Astrocyte (in vitro differentiated cells and primary cell): ENCODE measurements at regions not wholly inside any gene's neighbourhood (a gene's known extent, or its start where the extent isn't known, plus 50 kb on each side); places are given as distances from the start of the nearest gene placed in this dataset.

Source experiments
- DNase-seq: peaks from one replicate; pipeline ENCODE4 v3.0.0-alpha.2; 2010; ENCODE audit warnings: low read depth
- FAIRE-seq: peaks from 2 replicates; lab custom pipeline; 2011; peaks lifted over from hg19 to GRCh38; lab: Jason Lieb, UNC
- H2AFZ ChIP-seq: 2 replicates; pipeline ENCODE4 v1.6.0; 2012; ENCODE audit warnings: low read depth, low read length, inconsistent platforms
- H3K27ac ChIP-seq: 2 replicates; pipeline ENCODE4 v1.5.1; 2011; ENCODE audit warnings: low read depth, low read length, inconsistent platforms
- H3K27me3 ChIP-seq: 2 replicates; pipeline ENCODE4 v1.6.0; 2011; ENCODE audit warnings: low read length, inconsistent platforms; ENCODE audit not compliant: insufficient read depth
- H3K36me3 ChIP-seq: 2 replicates; pipeline ENCODE4 v1.5.1; 2011; ENCODE audit warnings: low read length, inconsistent platforms; ENCODE audit not compliant: insufficient read depth
- H3K4me1 ChIP-seq: 2 replicates; pipeline ENCODE4 v1.5.1; 2011; ENCODE audit warnings: low read length, inconsistent platforms; ENCODE audit not compliant: insufficient read depth
- H3K4me2 ChIP-seq: 2 replicates; pipeline ENCODE4 v1.6.0; 2012; ENCODE audit warnings: low read length, inconsistent platforms
- H3K4me3 ChIP-seq: 2 replicates; pipeline ENCODE4 v1.5.1; 2011; ENCODE audit warnings: low read depth, mild to moderate bottlenecking, low read length, inconsistent platforms; ENCODE audit not compliant: insufficient read depth
- H3K79me2 ChIP-seq: 2 replicates; pipeline ENCODE4 v1.6.0; 2012; ENCODE audit warnings: mild to moderate bottlenecking, low read length, inconsistent platforms; ENCODE audit not compliant: insufficient read depth
- H3K9ac ChIP-seq: 2 replicates; pipeline ENCODE4 v1.6.0; 2012; ENCODE audit warnings: mild to moderate bottlenecking, low read length, inconsistent platforms
- H3K9me3 ChIP-seq: 2 replicates; pipeline ENCODE4 v1.5.1; 2012; ENCODE audit warnings: low read depth, mild to moderate bottlenecking, low read length, inconsistent platforms; ENCODE audit not compliant: insufficient read depth
- H4K20me1 ChIP-seq: 2 replicates; pipeline ENCODE4 v1.6.0; 2012; ENCODE audit warnings: low read length, inconsistent platforms; ENCODE audit not compliant: insufficient read depth
- H3K27ac Mint-ChIP-seq: one replicate; pipeline ENCODE4 v1.8.0; 2021; ENCODE audit warnings: mild to moderate bottlenecking, mixed read lengths; ENCODE audit not compliant: unreplicated experiment
- H3K27me3 Mint-ChIP-seq: one replicate; pipeline ENCODE4 v1.8.0; 2021; ENCODE audit warnings: low read depth, mixed read lengths; ENCODE audit not compliant: unreplicated experiment
- H3K36me3 Mint-ChIP-seq: one replicate; pipeline ENCODE4 v1.8.0; 2021; ENCODE audit warnings: low read depth, mixed read lengths; ENCODE audit not compliant: unreplicated experiment
- H3K4me1 Mint-ChIP-seq: one replicate; pipeline ENCODE4 v1.8.0; 2021; ENCODE audit warnings: low read depth, mixed read lengths; ENCODE audit not compliant: unreplicated experiment
- H3K4me3 Mint-ChIP-seq: one replicate; pipeline ENCODE4 v1.8.0; 2021; ENCODE audit warnings: mild to moderate bottlenecking, moderate library complexity, mixed read lengths; ENCODE audit not compliant: unreplicated experiment
- H3K9me3 Mint-ChIP-seq: one replicate; pipeline ENCODE4 v1.8.0; 2021; ENCODE audit warnings: mild to moderate bottlenecking, mixed read lengths; ENCODE audit not compliant: unreplicated experiment
- EZH2 ChIP-seq: IDR thresholded peaks from 2 replicates; pipeline ENCODE4 v1.6.1; 2012; ENCODE audit warnings: mild to moderate bottlenecking, low read length, inconsistent platforms; ENCODE audit not compliant: insufficient read depth
- TF ChIP-seq, protein P1 (sequence below): IDR thresholded peaks from 2 replicates; pipeline ENCODE4 v1.5.1; 2011; ENCODE audit warnings: low read depth, mild to moderate bottlenecking, inconsistent platforms, low read length, moderate library complexity; ENCODE audit not compliant: insufficient read depth

DNA sequence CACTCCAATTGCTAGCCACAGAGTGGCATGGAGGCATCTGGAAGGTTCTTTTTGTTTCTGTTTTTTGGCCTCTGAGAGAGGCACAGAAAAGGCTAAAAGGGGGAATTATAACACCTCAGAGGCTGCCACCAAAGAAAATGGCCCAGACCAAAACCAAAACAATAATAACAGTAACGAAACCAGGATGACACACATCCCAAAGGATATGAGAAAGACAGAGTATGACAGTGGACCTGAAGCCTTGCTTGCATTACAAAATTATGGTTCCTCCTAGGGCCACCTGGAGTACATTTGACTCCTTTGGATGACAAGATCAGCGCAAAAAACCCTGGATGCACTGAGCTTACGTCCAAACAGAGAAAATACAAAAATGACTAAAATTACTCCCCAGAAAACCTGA, 152.7 kb downstream of the AEBP2 start:
- H3K4me1 ChIP-seq, result no peaks in the 10 kb centered on the region
- Mint-ChIP-seq H3K4me3 (no peak overlapping the region), H3K27me3 (no peaks in the 10 kb centered on the region), H3K9me3 (no peaks in the 10 kb centered on the region), H3K36me3 (peaks cover 3% of the 10 kb centered on the region), H3K27ac (no peak overlapping the region), H3K4me1 (no peaks in the 10 kb centered on the region)
- no peak overlapping the region for H3K4me2 ChIP-seq
- FAIRE-seq (no peak), DNase-seq (no peak)
- no peak for TF ChIP-seq EZH2
- TF ChIP-seq, protein P1, sequence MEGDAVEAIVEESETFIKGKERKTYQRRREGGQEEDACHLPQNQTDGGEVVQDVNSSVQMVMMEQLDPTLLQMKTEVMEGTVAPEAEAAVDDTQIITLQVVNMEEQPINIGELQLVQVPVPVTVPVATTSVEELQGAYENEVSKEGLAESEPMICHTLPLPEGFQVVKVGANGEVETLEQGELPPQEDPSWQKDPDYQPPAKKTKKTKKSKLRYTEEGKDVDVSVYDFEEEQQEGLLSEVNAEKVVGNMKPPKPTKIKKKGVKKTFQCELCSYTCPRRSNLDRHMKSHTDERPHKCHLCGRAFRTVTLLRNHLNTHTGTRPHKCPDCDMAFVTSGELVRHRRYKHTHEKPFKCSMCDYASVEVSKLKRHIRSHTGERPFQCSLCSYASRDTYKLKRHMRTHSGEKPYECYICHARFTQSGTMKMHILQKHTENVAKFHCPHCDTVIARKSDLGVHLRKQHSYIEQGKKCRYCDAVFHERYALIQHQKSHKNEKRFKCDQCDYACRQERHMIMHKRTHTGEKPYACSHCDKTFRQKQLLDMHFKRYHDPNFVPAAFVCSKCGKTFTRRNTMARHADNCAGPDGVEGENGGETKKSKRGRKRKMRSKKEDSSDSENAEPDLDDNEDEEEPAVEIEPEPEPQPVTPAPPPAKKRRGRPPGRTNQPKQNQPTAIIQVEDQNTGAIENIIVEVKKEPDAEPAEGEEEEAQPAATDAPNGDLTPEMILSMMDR, result no peak
- H2AFZ ChIP-seq, result no peak overlapping the region
- H3K36me3 ChIP-seq, result no peaks in the 10 kb centered on the region
- H3K79me2 ChIP-seq, result no peaks in the 10 kb centered on the region
- H4K20me1 ChIP-seq, result no peaks in the 10 kb centered on the region
- H3K9ac ChIP-seq, result no peak overlapping the region
- no peaks in the 10 kb centered on the region for H3K9me3 ChIP-seq
- H3K27ac ChIP-seq, result no peak overlapping the region
- no peaks in the 10 kb centered on the region for H3K27me3 ChIP-seq
- no peak overlapping the region for H3K4me3 ChIP-seq

DNA sequence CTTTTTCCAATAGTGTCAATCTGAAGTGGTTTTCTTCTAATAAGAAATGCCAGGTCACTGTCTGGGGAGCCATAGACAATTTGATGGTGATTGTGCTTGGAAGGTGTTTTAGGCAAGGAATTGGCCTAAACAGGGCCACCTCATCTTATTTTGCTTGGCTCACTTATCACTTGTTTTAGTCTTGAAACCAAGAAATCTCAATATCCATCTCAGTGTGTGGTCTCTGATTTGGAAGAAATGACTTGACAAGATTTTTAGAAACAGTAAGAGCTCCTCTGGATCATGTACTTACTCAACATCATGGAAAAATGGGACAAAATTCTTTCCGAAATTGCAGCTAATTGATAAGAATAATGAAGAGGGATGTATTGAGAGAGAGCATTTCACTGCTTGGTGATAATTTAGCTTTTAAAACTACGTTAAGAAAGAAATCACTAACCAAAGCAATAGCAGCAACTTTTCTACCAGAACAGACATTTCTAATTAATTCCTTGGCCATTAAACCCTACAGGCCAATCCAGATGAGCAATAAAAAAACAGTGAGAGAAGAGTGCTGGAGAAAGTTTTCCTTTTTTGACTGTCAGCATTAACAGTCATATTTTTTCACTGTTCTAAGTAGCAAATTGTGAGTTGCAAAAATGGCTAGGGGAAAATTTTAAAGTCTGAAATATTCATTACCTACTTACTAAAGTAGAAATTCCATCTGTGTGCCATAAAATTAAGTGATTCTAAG, 157.3 kb downstream of the AEBP2 start:
- Mint-ChIP-seq H3K4me1 (peaks cover 4% of the 10 kb centered on the region), H3K27ac (no peak overlapping the region), H3K9me3 (no peaks in the 10 kb centered on the region), H3K27me3 (no peaks in the 10 kb centered on the region), H3K36me3 (peaks cover 2% of the 10 kb centered on the region), H3K4me3 (no peak overlapping the region)
- TF ChIP-seq, protein P1, result no peak
- TF ChIP-seq EZH2, result no peak
- H3K36me3 ChIP-seq, result no peaks in the 10 kb centered on the region
- H3K9me3 ChIP-seq, result no peaks in the 10 kb centered on the region
- H3K4me1 ChIP-seq, result no peaks in the 10 kb centered on the region
- no peak for DNase-seq
- no peak overlapping the region for H2AFZ ChIP-seq
- H3K4me3 ChIP-seq, result no peak overlapping the region
- FAIRE-seq, result no peak
- H3K27me3 ChIP-seq, result no peaks in the 10 kb centered on the region
- no peak overlapping the region for H3K9ac ChIP-seq
- H3K79me2 ChIP-seq, result no peaks in the 10 kb centered on the region
- no peak overlapping the region for H3K4me2 ChIP-seq
- H3K27ac ChIP-seq, result no peak overlapping the region
- no peaks in the 10 kb centered on the region for H4K20me1 ChIP-seq
